Brain pericyte (primary cell): ENCODE measurements at regions not wholly inside any gene's neighbourhood (a gene's known extent, or its start where the extent isn't known, plus 50 kb on each side); places are given as distances from the start of the nearest gene placed in this dataset.

Source experiments
- DNase-seq: peaks from one replicate; pipeline ENCODE4 v3.0.0-alpha.2; 2012; ENCODE audit warnings: low read depth, low spot score

GRCh38 chr5:5043346-5043745, 96.8 kb upstream of the ADAMTS16 start:
- no peak for DNase-seq

GRCh38 chr5:5044247-5044840, 95.8 kb upstream of the ADAMTS16 start:
- DNase-seq, result no peak

- DNase-seq, result no peak
Measured at GRCh38 chr5:5046680-5047502, 93.2 kb upstream of the ADAMTS16 start.

- DNase-seq, result no peak
Measured at GRCh38 chr5:5050801-5051200, 89.3 kb upstream of the ADAMTS16 start.

GRCh38 chr5:5055712-5056111, 84.4 kb upstream of the ADAMTS16 start:
- DNase-seq, result no peak

- DNase-seq, result no peak
Measured at GRCh38 chr5:5061836-5062235, 78.3 kb upstream of the ADAMTS16 start.

- DNase-seq, result no peak
Measured at GRCh38 chr5:5062525-5063302, 77.4 kb upstream of the ADAMTS16 start.

- DNase-seq, result no peak
Measured at GRCh38 chr5:5063533-5063953, 76.6 kb upstream of the ADAMTS16 start.

- DNase-seq, result no peak
Measured at GRCh38 chr5:5065472-5065871, 74.7 kb upstream of the ADAMTS16 start.

- DNase-seq, result no peak
Measured at GRCh38 chr5:5066276-5067186, 73.6 kb upstream of the ADAMTS16 start.

GRCh38 chr5:5069851-5070250, 70.3 kb upstream of the ADAMTS16 start:
- no peak for DNase-seq

GRCh38 chr5:5071554-5071953, 68.6 kb upstream of the ADAMTS16 start:
- DNase-seq, result no peak

GRCh38 chr5:5077236-5077635, 62.9 kb upstream of the ADAMTS16 start:
- DNase-seq, result no peak

GRCh38 chr5:5078009-5078897, 61.9 kb upstream of the ADAMTS16 start:
- DNase-seq, result no peak

- DNase-seq, result no peak
Measured at GRCh38 chr5:5079876-5080275, 60.3 kb upstream of the ADAMTS16 start.

- DNase-seq, result no peak
Measured at GRCh38 chr5:5080790-5081189, 59.3 kb upstream of the ADAMTS16 start.

- no peak for DNase-seq
Measured at GRCh38 chr5:5085381-5085780, 54.7 kb upstream of the ADAMTS16 start.

- DNase-seq, result no peak
Measured at GRCh38 chr5:5089895-5090649, 50.1 kb upstream of the ADAMTS16 start.
